KMS-11 (cell line): ENCODE measurements at regions not wholly inside any gene's neighbourhood (a gene's known extent, or its start where the extent isn't known, plus 50 kb on each side); places are given as distances from the start of the nearest gene placed in this dataset.

ENCODE experiments used
- H2AFZ ChIP-seq: fragments of 200-600 bp; sonication (generic); 2 replicates; pipeline ENCODE4 v1.6.1; 2016; ENCODE audit warnings: antibody characterized with exemption, mixed run types, low read depth
- H3K27ac ChIP-seq: fragments of 200-600 bp; sonication (generic); 2 replicates; pipeline ENCODE4 v1.6.1; 2016; ENCODE audit warnings: mild to moderate bottlenecking, mixed run types
- H3K27me3 ChIP-seq: fragments of 200-600 bp; sonication (generic); 2 replicates; pipeline ENCODE4 v1.6.1; 2017; ENCODE audit warnings: mild to moderate bottlenecking, low read depth, mixed run types, moderate library complexity; ENCODE audit not compliant: insufficient read depth
- H3K36me3 ChIP-seq: fragments of 200-600 bp; sonication (generic); 2 replicates; pipeline ENCODE4 v1.6.1; 2017; ENCODE audit warnings: mild to moderate bottlenecking, mixed run types; ENCODE audit not compliant: insufficient read depth
- H3K4me1 ChIP-seq: fragments of 200-600 bp; sonication (generic); 2 replicates; pipeline ENCODE4 v1.6.1; 2016; ENCODE audit warnings: mild to moderate bottlenecking, low read depth, mixed run types; ENCODE audit not compliant: poor library complexity, severe bottlenecking
- H3K4me2 ChIP-seq: fragments of 200-600 bp; sonication (generic); 2 replicates; pipeline ENCODE4 v1.7.0; 2016; ENCODE audit warnings: mild to moderate bottlenecking, mixed run types
- H3K4me3 ChIP-seq: fragments of 200-600 bp; sonication (generic); IDR thresholded peaks from 2 replicates; pipeline ENCODE4 v1.6.1; 2017; ENCODE audit warnings: low read depth, low read length, mixed read lengths; ENCODE audit not compliant: insufficient read depth
- H3K79me2 ChIP-seq: fragments of 200-600 bp; sonication (generic); 2 replicates; pipeline ENCODE4 v1.6.1; 2016; ENCODE audit warnings: low read depth, mixed run types; ENCODE audit not compliant: insufficient read depth
- H3K9ac ChIP-seq: fragments of 200-600 bp; sonication (generic); 2 replicates; pipeline ENCODE4 v1.6.1; 2016; ENCODE audit warnings: mild to moderate bottlenecking, mixed run types
- H4K20me1 ChIP-seq: fragments of 200-600 bp; sonication (generic); 2 replicates; pipeline ENCODE4 v1.6.1; 2016; ENCODE audit warnings: mild to moderate bottlenecking, mixed run types; ENCODE audit not compliant: insufficient read depth
- TF ChIP-seq, protein P1 (sequence below): fragments of 200-600 bp; sonication (generic); conservative IDR thresholded peaks from 2 replicates; pipeline ENCODE4 v1.6.1; 2017; ENCODE audit warnings: low read depth, mild to moderate bottlenecking, antibody characterized with exemption, low read length, moderate library complexity, mixed read lengths

DNA sequence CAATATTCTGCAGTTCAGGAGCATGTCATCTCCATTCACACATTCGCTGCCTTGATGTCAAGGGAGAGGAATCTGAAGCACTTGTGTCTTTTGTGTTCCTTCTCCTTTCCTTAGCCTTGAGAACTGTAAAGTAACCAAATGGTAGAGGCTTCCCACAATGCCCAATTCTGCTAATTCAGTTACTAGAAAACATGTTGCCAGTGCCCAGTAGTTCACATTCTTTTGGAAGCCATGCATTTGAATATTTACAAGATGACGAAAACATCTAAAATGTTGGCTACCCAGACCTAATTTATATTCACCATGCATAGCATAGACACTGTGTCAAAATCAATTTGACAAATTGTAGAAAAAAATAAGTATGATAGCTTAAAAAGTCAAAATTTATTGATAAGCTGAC lies 852.7 kb upstream of the PHF14 start:
- no peak overlapping the region for H3K4me2 ChIP-seq
- H3K36me3 ChIP-seq: no peaks in the 10 kb centered on the region; the same call in 1 of the 2 replicates
- H3K27me3 ChIP-seq: no peaks in the 10 kb centered on the region
- no peak overlapping the region for H3K9ac ChIP-seq
- peaks cover 26% of the 10 kb centered on the region for H3K4me1 ChIP-seq
- TF ChIP-seq, protein P1, sequence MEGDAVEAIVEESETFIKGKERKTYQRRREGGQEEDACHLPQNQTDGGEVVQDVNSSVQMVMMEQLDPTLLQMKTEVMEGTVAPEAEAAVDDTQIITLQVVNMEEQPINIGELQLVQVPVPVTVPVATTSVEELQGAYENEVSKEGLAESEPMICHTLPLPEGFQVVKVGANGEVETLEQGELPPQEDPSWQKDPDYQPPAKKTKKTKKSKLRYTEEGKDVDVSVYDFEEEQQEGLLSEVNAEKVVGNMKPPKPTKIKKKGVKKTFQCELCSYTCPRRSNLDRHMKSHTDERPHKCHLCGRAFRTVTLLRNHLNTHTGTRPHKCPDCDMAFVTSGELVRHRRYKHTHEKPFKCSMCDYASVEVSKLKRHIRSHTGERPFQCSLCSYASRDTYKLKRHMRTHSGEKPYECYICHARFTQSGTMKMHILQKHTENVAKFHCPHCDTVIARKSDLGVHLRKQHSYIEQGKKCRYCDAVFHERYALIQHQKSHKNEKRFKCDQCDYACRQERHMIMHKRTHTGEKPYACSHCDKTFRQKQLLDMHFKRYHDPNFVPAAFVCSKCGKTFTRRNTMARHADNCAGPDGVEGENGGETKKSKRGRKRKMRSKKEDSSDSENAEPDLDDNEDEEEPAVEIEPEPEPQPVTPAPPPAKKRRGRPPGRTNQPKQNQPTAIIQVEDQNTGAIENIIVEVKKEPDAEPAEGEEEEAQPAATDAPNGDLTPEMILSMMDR: no peak
- H3K79me2 ChIP-seq: no peaks in the 10 kb centered on the region
- H4K20me1 ChIP-seq: no peaks in the 10 kb centered on the region
- H2AFZ ChIP-seq: no peak overlapping the region
- H3K4me3 ChIP-seq: no peak overlapping the region
- H3K27ac ChIP-seq: no peak overlapping the region

DNA sequence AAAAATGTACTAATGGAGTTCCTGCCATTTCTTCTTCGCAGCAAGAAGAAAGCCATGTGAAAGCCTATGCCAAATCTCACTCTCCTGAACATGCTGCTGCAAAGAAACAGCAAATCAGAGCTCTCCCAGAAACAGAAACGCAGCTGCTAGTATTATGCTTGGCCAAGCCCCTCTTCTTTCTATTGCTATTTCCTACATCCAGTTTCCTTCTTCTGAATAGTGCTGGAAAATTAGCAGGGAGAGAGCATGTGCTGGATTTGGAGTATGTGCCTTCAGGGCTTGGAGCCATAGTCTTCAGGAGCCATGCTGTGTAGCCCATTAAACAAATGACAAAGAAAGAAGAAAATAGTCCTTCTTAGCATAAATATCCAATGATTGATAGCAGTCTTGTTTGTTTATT lies 852.0 kb upstream of the PHF14 start:
- H3K4me3 ChIP-seq: no peak overlapping the region
- TF ChIP-seq, protein P1: no peak

DNA sequence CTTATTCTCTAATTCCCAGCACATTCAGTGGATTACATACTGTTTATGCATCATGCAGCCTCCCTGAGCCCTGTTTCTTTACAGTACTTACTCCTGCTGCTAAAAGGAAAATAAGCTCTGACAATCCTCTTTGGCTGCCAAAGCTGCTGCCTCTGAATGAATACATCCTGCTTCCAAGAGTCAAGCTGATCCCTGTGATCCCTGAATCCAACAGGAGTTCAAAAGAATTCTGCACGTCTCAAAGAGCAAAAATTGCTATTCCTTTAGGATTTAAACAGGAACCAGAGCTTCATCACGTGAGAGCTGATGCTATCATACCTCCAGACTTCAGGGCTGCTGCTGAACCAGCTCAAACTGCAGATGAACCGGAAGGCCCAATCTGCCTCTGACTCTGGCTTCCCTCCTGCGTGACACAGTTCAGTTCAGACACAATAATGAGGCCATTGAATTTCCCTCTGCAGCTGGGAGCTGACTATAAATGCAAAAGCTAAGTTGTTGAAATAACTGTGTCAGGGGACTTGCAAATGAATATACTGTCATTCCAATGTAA lies 851.0 kb upstream of the PHF14 start:
- Histone ChIP-seq H3K27me3 (no peaks in the 10 kb centered on the region), H4K20me1 (no peaks in the 10 kb centered on the region), H3K4me2 (no peak overlapping the region), H3K9ac (no peak overlapping the region), H3K27ac (no peak overlapping the region), H3K79me2 (no peaks in the 10 kb centered on the region), H3K4me3 (no peak overlapping the region), H2AFZ (no peak overlapping the region), H3K4me1 (peaks cover 19% of the 10 kb centered on the region), H3K36me3 (no peaks in the 10 kb centered on the region; the same call in 1 of the 2 replicates)
- TF ChIP-seq, protein P1: no peak

More for the DNA sequence above, 852.0 kb upstream of the PHF14 start:
- Histone ChIP-seq H4K20me1 (no peaks in the 10 kb centered on the region), H3K27ac (no peak overlapping the region), H3K9ac (no peak overlapping the region), H3K4me1 (peaks cover 26% of the 10 kb centered on the region), H3K36me3 (no peaks in the 10 kb centered on the region; the same call in 1 of the 2 replicates), H3K79me2 (no peaks in the 10 kb centered on the region), H3K4me2 (no peak overlapping the region), H2AFZ (no peak overlapping the region), H3K27me3 (no peaks in the 10 kb centered on the region)

DNA sequence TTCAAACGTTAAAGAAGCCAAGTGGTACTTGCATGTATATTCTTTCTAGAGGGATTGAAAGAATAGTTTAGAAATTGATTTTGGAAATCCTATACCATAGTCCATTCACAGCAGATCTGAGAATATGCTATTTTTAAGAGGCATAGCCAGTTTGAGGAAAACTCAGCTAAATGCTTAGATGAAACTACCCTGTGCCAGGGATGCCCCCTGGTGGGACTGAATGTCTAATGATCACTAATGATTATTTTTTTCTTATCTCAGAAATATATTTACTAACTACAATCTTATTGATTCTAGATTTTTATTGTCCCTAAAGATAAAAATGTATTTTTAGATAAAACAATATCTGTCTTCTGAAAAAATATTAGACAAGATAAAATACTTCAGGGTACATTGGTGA lies 844.9 kb upstream of the PHF14 start:
- Histone ChIP-seq H3K4me2 (no peak overlapping the region), H2AFZ (no peak overlapping the region), H3K27me3 (no peaks in the 10 kb centered on the region), H3K27ac (no peak overlapping the region), H3K4me1 (no peaks in the 10 kb centered on the region), H3K9ac (no peak overlapping the region), H3K4me3 (no peak overlapping the region), H4K20me1 (no peaks in the 10 kb centered on the region), H3K36me3 (no peaks in the 10 kb centered on the region), H3K79me2 (no peaks in the 10 kb centered on the region)
- TF ChIP-seq, protein P1: peak; percentile 65
